Activated T-cell treated with anti-CD3 and anti-CD28 coated beads for 4 hours (primary cell): ENCODE measurements at regions not wholly inside any gene's neighbourhood (a gene's known extent, or its start where the extent isn't known, plus 50 kb on each side); places are given as distances from the start of the nearest gene placed in this dataset.

ENCODE experiments used
- DNase-seq: peaks from one replicate; pipeline ENCODE4 v3.0.0-alpha.2; 2020

DNA sequence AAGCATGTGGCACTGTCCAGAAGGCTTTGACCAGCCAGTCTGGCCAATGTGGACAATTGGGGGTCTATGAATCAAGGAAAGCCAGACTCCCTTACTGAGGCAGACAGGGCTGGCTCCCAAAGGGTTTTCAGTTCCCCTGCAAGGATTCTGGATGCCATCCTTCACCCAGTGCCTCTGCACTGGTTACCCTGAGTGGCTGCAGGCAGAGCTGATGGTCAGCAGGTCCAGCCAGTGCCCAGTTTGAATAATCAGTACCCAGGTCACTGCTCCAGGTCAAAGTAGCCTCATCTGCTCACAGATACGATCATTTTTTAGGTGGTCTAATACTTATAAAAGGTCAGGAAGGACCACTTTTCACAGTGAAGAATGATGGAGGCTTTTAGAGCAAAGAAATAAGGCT lies 52.2 kb upstream of the MAMLD1 start:
- no peak for DNase-seq

DNA sequence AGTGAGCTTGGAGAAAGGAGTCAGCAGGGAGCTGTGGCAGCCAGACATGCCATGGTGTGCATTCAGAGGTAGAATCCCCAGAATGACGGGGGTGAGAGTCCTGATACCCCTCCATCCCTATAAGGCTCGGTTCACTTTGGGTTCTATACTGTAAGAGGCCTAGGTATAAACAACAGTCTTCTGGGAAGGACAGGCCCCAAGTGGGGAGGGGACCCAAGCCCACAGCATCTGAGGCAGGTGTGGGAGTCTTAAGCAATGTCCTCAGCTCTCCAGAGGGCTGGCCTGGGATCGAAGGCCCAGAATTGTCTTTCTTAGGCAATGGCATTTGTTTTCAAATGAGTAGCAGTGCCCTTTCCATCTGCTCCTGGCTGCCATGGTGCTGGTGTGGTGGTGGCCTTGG lies 50.2 kb upstream of the MAMLD1 start:
- no peak for DNase-seq
